ENCODE measurements at regions not wholly inside any gene's neighbourhood (a gene's known extent, or its start where the extent isn't known, plus 50 kb on each side); places are given as distances from the start of the nearest gene placed in this dataset.

GRCh38 chr7:19899529-19899928 lies 126.1 kb upstream of the TMEM196 start:
- H3K14ac ChIP-seq (ENCODE audit: insufficient read length) = no peak overlapping the region
- H3K23ac ChIP-seq (ENCODE audit: insufficient read length) = no peak overlapping the region
- no peak overlapping the region for H4K5ac ChIP-seq (ENCODE audit: insufficient read length, low read depth, low read length)
- H3K56ac ChIP-seq (replicated peaks; ENCODE audit: insufficient read length, low read depth, low read length) = no peak overlapping the region
- no peak overlapping the region for H3K27ac ChIP-seq (ENCODE audit: low read depth, low read length)
- H2AFZ ChIP-seq (ENCODE audit: low read length) = no peak overlapping the region
- CTCF ChIA-PET (ENCODE audit: partially characterized antibody) = no interaction called here
- no peak for FAIRE-seq
- peaks cover 3 to 12% of the 10 kb centered on the region in 2 experiments for H3K9me3 ChIP-seq (ENCODE audit: insufficient read depth in 2 of 2, low read depth in 1 of 2, low read length in 1 of 2)
- no peak overlapping the region for H2BK5ac ChIP-seq (ENCODE audit: low read depth, low read length)
- no peaks in the 10 kb centered on the region for H3K79me2 ChIP-seq (ENCODE audit: control insufficient read depth in 1 of 2, insufficient read depth in 2 of 2, low read length in 2 of 2)
- H3K4me3 ChIP-seq (ENCODE audit: extremely low read depth in 1 of 4, insufficient read depth in 2 of 4, low read depth in 3 of 4, low read length in 4 of 4) = no peak overlapping the region
- 65% methylated on average over 3 of the region's 3 CpGs; no CpG with 5 or more reads in 1 of the 2 experiments for WGBS, 2 experiments (ENCODE audit: extremely low coverage in 1 of 2, insufficient coverage in 1 of 2, insufficient read length in 1 of 2, insufficient replicate concordance in 2 of 2, low coverage in 1 of 2, low lambda C conversion rate in 2 of 2, missing lambda C conversion rate in 1 of 2)
- H2BK20ac ChIP-seq (ENCODE audit: low read length) = no peak overlapping the region
- no peak overlapping the region for H4K8ac ChIP-seq (ENCODE audit: extremely low read depth, insufficient read depth, low read length)
- H3K27me3 ChIP-seq (replicated peaks in 1 of 4; ENCODE audit: control insufficient read depth in 3 of 4, extremely low read depth in 1 of 4, insufficient read depth in 3 of 4, low read length in 3 of 4) = no peaks in the 10 kb centered on the region
- H3K9ac ChIP-seq (replicated peaks in 1 of 4; ENCODE audit: extremely low read depth in 1 of 4, low read depth in 3 of 4, low read length in 3 of 4) = no peak overlapping the region
- DNase-seq (ENCODE audit: low read depth in 1 of 2, low spot score in 2 of 2) = no peak
- H3K79me1 ChIP-seq (ENCODE audit: low read depth, low read length) = no peaks in the 10 kb centered on the region
- no peak overlapping the region for H2BK15ac ChIP-seq (ENCODE audit: low read length)
- no peaks in the 10 kb centered on the region for H4K20me1 ChIP-seq (replicated peaks in 1 of 2; ENCODE audit: control insufficient read depth in 1 of 2, insufficient read depth in 2 of 2, low read length in 2 of 2)
- H2BK12ac ChIP-seq (ENCODE audit: low read depth, low read length) = no peak overlapping the region
- no peak overlapping the region for H2AK5ac ChIP-seq (ENCODE audit: low read depth, low read length)
- POLR2A ChIA-PET (ENCODE audit: partially characterized antibody) = no interaction called here
- H3K36me3 ChIP-seq (ENCODE audit: control insufficient read depth in 2 of 4, insufficient read depth in 4 of 4, low read length in 3 of 4) = peaks cover 0 to 3% (median 0%) of the 10 kb centered on the region in 4 experiments; a peak in 2 of 8 replicates
- H3K23me2 ChIP-seq (ENCODE audit: low read depth, low read length) = no peaks in the 10 kb centered on the region
- no peak for TF ChIP-seq NANOG (IDR thresholded peaks at IDR 0.05; ENCODE audit: insufficient read depth, low read depth, low read length, poor library complexity, severe bottlenecking)
- no peak for TF ChIP-seq HDAC6 (IDR thresholded peaks at IDR 0.05; ENCODE audit: low read depth, low read length)
- no peak for TF ChIP-seq ATF2 (IDR thresholded peaks at IDR 0.05; ENCODE audit: low read length)
- TF ChIP-seq, protein P1, sequence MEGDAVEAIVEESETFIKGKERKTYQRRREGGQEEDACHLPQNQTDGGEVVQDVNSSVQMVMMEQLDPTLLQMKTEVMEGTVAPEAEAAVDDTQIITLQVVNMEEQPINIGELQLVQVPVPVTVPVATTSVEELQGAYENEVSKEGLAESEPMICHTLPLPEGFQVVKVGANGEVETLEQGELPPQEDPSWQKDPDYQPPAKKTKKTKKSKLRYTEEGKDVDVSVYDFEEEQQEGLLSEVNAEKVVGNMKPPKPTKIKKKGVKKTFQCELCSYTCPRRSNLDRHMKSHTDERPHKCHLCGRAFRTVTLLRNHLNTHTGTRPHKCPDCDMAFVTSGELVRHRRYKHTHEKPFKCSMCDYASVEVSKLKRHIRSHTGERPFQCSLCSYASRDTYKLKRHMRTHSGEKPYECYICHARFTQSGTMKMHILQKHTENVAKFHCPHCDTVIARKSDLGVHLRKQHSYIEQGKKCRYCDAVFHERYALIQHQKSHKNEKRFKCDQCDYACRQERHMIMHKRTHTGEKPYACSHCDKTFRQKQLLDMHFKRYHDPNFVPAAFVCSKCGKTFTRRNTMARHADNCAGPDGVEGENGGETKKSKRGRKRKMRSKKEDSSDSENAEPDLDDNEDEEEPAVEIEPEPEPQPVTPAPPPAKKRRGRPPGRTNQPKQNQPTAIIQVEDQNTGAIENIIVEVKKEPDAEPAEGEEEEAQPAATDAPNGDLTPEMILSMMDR (IDR thresholded peaks at IDR 0.05; ENCODE audit: control extremely low read depth in 1 of 3, insufficient read depth in 1 of 3, low read depth in 1 of 3, low read length in 3 of 3) = no peak
- no peak overlapping the region for H3K4ac ChIP-seq (replicated peaks; ENCODE audit: insufficient read length, low read depth, low read length)
- no peak overlapping the region for H3K4me2 ChIP-seq (ENCODE audit: insufficient read depth in 1 of 2, low read depth in 2 of 2, low read length in 2 of 2)
- H4K91ac ChIP-seq (replicated peaks; ENCODE audit: insufficient read length, low read length) = no peak overlapping the region
- no peaks in the 10 kb centered on the region for H3K4me1 ChIP-seq (replicated peaks in 1 of 4; ENCODE audit: control insufficient read depth in 3 of 4, insufficient read depth in 4 of 4, low read length in 3 of 4)
- no peak overlapping the region for H3K18ac ChIP-seq (ENCODE audit: extremely low read depth, low read length)
- no peak overlapping the region for H2BK120ac ChIP-seq (replicated peaks; ENCODE audit: low read depth, low read length)

All from H1 (cell line).